A549 (cell line): ENCODE measurements at regions not wholly inside any gene's neighbourhood (a gene's known extent, or its start where the extent isn't known, plus 50 kb on each side); places are given as distances from the start of the nearest gene placed in this dataset.

ENCODE experiments used
- ATAC-seq, 2 experiments: fragments of 200-7000 bp in 1 of 2; fragments of >200 bp in 1 of 2; cut with Nextera tagmentation in 1 of 2; cut with Tn5 transposase in 1 of 2; 3 replicates each; pipeline versions ENCODE4 v1.8.0 to v1.9.1; 2018 to 2020; ENCODE audit warnings: mild to moderate bottlenecking in 1 of 2, moderate library complexity in 1 of 2
- CTCF ChIA-PET: fragments of 300-600 bp; sonication (Branson Sonifier 250); formaldehyde crosslinking; extraction: SDS; loops from one replicate; lab custom pipeline; 2021; ENCODE audit warnings: antibody characterized with exemption, inconsistent platforms; lab: Yijun Ruan, JAX
- POLR2A ChIA-PET: fragments of 350-600 bp; formaldehyde crosslinking; extraction: SDS; loops from one replicate; lab custom pipeline; 2021; ENCODE audit warnings: antibody characterized with exemption, inconsistent platforms; lab: Yijun Ruan, JAX
- DNase-seq, 2 experiments: peaks; one replicate each; pipeline versions ENCODE4 v3.0.0 to v3.0.0-alpha.2; 2011 to 2016; ENCODE audit warnings: low read depth in 1 of 2, low spot score in 1 of 2
- FAIRE-seq: peaks from 2 replicates; lab custom pipeline; 2011; peaks lifted over from hg19 to GRCh38; lab: Jason Lieb, UNC
- H3K27ac ChIP-seq, 2 experiments: fragments of >200 bp; sonication (Bioruptor Twin); formaldehyde crosslinking; 3 replicates each; pipeline ENCODE4 v1.5.1; 2016 to 2017
- H3K4me1 ChIP-seq: fragments of >200 bp; sonication (Bioruptor Twin); formaldehyde crosslinking; 3 replicates; pipeline ENCODE4 v1.6.1; 2016
- H3K4me2 ChIP-seq: fragments of >200 bp; sonication (Bioruptor Twin); formaldehyde crosslinking; 3 replicates; pipeline ENCODE4 v1.6.1; 2016
- H3K4me3 ChIP-seq: fragments of >200 bp; sonication (Bioruptor Twin); formaldehyde crosslinking; 3 replicates; pipeline ENCODE4 v1.5.1; 2016
- H3K9me3 ChIP-seq: fragments of >200 bp; sonication (Bioruptor Twin); formaldehyde crosslinking; 3 replicates; pipeline ENCODE4 v1.6.1; 2016
- CBX8 ChIP-seq: fragments of 200-600 bp; sonication (generic); IDR thresholded peaks from 2 replicates; pipeline ENCODE4 v1.6.1; 2016
- CEBPB ChIP-seq, 2 experiments: fragments of >200 bp in 1 of 2; sonication (Bioruptor Twin) in 1 of 2; formaldehyde crosslinking in 1 of 2; IDR thresholded peaks; 2 replicates each; pipeline ENCODE4 v1.6.1; 2012 to 2016
- CHD2 ChIP-seq: fragments of 150-350 bp; IDR thresholded peaks from 2 replicates; pipeline ENCODE4 v1.6.1; 2014; ENCODE audit warnings: low read length; ENCODE audit not compliant: partially characterized antibody
- ESRRA ChIP-seq: fragments of 150-350 bp; IDR thresholded peaks from 2 replicates; pipeline ENCODE4 v1.6.1; 2014; ENCODE audit warnings: mild to moderate bottlenecking, low read length, borderline replicate concordance
- FOXS1 ChIP-seq: fragments of 250-450 bp; sonication (Bioruptor Pico); IDR thresholded peaks from 2 replicates; pipeline ENCODE4 v1.5.0; 2020; ENCODE audit warnings: mild to moderate bottlenecking, moderate library complexity
- HDAC2 ChIP-seq: fragments of 200-600 bp; sonication (generic); IDR thresholded peaks from 2 replicates; pipeline ENCODE4 v1.6.1; 2016
- HEYL ChIP-seq: fragments of 250-450 bp; sonication (Bioruptor Pico); IDR thresholded peaks from 2 replicates; pipeline ENCODE4 v1.8.0; 2021; ENCODE audit warnings: mild to moderate bottlenecking, moderate library complexity
- KDM5A ChIP-seq: fragments of 200-600 bp; sonication (generic); IDR thresholded peaks from 2 replicates; pipeline ENCODE4 v1.6.1; 2016; ENCODE audit warnings: antibody characterized with exemption, mild to moderate bottlenecking
- MAFK ChIP-seq: fragments of 450-650 bp; IDR thresholded peaks from 2 replicates; pipeline ENCODE4 v1.6.1; 2014; ENCODE audit not compliant: partially characterized antibody
- MAX ChIP-seq: IDR thresholded peaks from 2 replicates; pipeline ENCODE4 v1.6.1; 2012
- MYC ChIP-seq: IDR thresholded peaks from 2 replicates; pipeline ENCODE4 v1.6.1; 2012; ENCODE audit warnings: mild to moderate bottlenecking, inconsistent platforms, low read length, improper control_type of control experiment, borderline replicate concordance
- NPAS2 ChIP-seq: fragments of 250-450 bp; sonication (Bioruptor Pico); IDR thresholded peaks from 2 replicates; pipeline ENCODE4 v1.8.0; 2022; ENCODE audit warnings: mild to moderate bottlenecking, moderate library complexity, borderline replicate concordance
- POLR2A ChIP-seq: IDR thresholded peaks from 2 replicates; pipeline ENCODE4 v1.6.1; 2012; ENCODE audit warnings: mild to moderate bottlenecking, low read length
- POLR2AphosphoS2 ChIP-seq: conservative IDR thresholded peaks from 2 replicates; pipeline ENCODE4 v1.6.1; 2012; ENCODE audit warnings: low read length, improper control_type of control experiment, inconsistent platforms
- RCOR1 ChIP-seq: fragments of 150-350 bp; IDR thresholded peaks from 2 replicates; pipeline ENCODE4 v1.6.1; 2014; ENCODE audit warnings: antibody characterized with exemption, low read length, low read depth
- RFX5 ChIP-seq: fragments of 450-650 bp; IDR thresholded peaks from 2 replicates; pipeline ENCODE4 v1.7.1; 2014; ENCODE audit warnings: antibody characterized with exemption, mild to moderate bottlenecking, moderate library complexity
- RNF2 ChIP-seq: fragments of 200-600 bp; sonication (generic); IDR thresholded peaks from 2 replicates; pipeline ENCODE4 v1.6.1; 2016; ENCODE audit warnings: low read depth, mild to moderate bottlenecking, antibody characterized with exemption, moderate library complexity, borderline replicate concordance
- SMC3 ChIP-seq: fragments of >200 bp; sonication (Bioruptor Twin); formaldehyde crosslinking; IDR thresholded peaks from 3 replicates; pipeline ENCODE4 v1.6.1; 2018; ENCODE audit warnings: inconsistent platforms
- SREBF2 ChIP-seq: fragments of 450-650 bp; IDR thresholded peaks from 2 replicates; pipeline ENCODE4 v1.6.1; 2014; ENCODE audit warnings: mild to moderate bottlenecking, moderate library complexity
- TFCP2L1 ChIP-seq: fragments of 250-450 bp; sonication (Bioruptor Pico); IDR thresholded peaks from 2 replicates; pipeline ENCODE4 v1.5.0; 2021; ENCODE audit warnings: mild to moderate bottlenecking
- USF2 ChIP-seq: fragments of 450-650 bp; IDR thresholded peaks from 2 replicates; pipeline ENCODE4 v1.6.1; 2014; ENCODE audit warnings: antibody characterized with exemption
- ZC3H11A ChIP-seq: fragments of 450-650 bp; IDR thresholded peaks from 2 replicates; pipeline ENCODE4 v1.6.1; 2014; ENCODE audit warnings: antibody characterized with exemption, mild to moderate bottlenecking
- ZNF302 ChIP-seq: fragments of 250-450 bp; sonication (Bioruptor Pico); IDR thresholded peaks from 2 replicates; pipeline ENCODE4 v1.9.0; 2021; ENCODE audit warnings: inconsistent platforms, mild to moderate bottlenecking, moderate library complexity
- WGBS: methylation state at CpG from one replicate; pipeline ENCODE4 v1.1.6; 2017; ENCODE audit errors: missing lambda C conversion rate; 5-methylcytosine and 5-hydroxymethylcytosine counted together
- TF ChIP-seq, protein P1 (sequence below): IDR thresholded peaks from 2 replicates; pipeline ENCODE4 v1.6.1; 2012

GRCh38 chr5:174239718-174240117, 194.2 kb downstream of the NSG2 start:
- Histone ChIP-seq H3K27ac (no peak overlapping the region), H3K4me2 (no peak overlapping the region), H3K4me1 (no peaks in the 10 kb centered on the region), H3K9me3 (no peaks in the 10 kb centered on the region; the same call in 2 of the 3 replicates), H3K4me3 (no peak overlapping the region)
- ChIA-PET CTCF (no interaction called here), POLR2A (no interaction called here)
- 17% methylated on average over 4 of the region's 4 CpGs for WGBS
- DNase-seq (no peak), ATAC-seq (no peak), FAIRE-seq (no peak)
- no peak for TF ChIP-seq ESRRA
- TF ChIP-seq POLR2AphosphoS2 = no peak
- no peak for TF ChIP-seq KDM5A
- TF ChIP-seq CHD2 = no peak

GRCh38 chr5:174242573-174242972, 197.1 kb downstream of the NSG2 start:
- CTCF ChIA-PET = interaction anchor here (1.1 to 1.4 kb wide), 2 partner anchors 70 to 75 kb away, joined by 3 read pairs; no protein-coding TSS in a partner anchor
- ATAC-seq (no peak), DNase-seq (no peak), FAIRE-seq (no peak)
- 23% methylated on average over 3 of the region's 3 CpGs for WGBS
- no peak overlapping the region for H3K4me3 ChIP-seq
- POLR2A ChIA-PET = no interaction called here
- no peaks in the 10 kb centered on the region for H3K4me1 ChIP-seq
- no peak overlapping the region for H3K27ac ChIP-seq
- H3K4me2 ChIP-seq = 0 out of 3 replicates have a peak overlapping the region, but pooled peaks have one; percentile 45
- TF ChIP-seq HDAC2 (no peak), MAX (no peak), CEBPB (IDR thresholded peaks at IDR 0.05) (no peak), RNF2 (no peak)
- no peaks in the 10 kb centered on the region; the same call in 2 of the 3 replicates for H3K9me3 ChIP-seq

- Histone ChIP-seq H3K27ac (no peak overlapping the region), H3K9me3 (no peaks in the 10 kb centered on the region; the same call in 2 of the 3 replicates), H3K4me3 (no peak overlapping the region), H3K4me1 (no peaks in the 10 kb centered on the region), H3K4me2 (no peak overlapping the region)
- CTCF ChIA-PET = no interaction called here
- DNase-seq (no peak), FAIRE-seq (no peak), ATAC-seq (no peak)
- 3% methylated on average over 2 of the region's 2 CpGs for WGBS
- POLR2A ChIA-PET = no interaction called here
- no peak for TF ChIP-seq SREBF2
- no peak for TF ChIP-seq RFX5
- TF ChIP-seq, protein P1, sequence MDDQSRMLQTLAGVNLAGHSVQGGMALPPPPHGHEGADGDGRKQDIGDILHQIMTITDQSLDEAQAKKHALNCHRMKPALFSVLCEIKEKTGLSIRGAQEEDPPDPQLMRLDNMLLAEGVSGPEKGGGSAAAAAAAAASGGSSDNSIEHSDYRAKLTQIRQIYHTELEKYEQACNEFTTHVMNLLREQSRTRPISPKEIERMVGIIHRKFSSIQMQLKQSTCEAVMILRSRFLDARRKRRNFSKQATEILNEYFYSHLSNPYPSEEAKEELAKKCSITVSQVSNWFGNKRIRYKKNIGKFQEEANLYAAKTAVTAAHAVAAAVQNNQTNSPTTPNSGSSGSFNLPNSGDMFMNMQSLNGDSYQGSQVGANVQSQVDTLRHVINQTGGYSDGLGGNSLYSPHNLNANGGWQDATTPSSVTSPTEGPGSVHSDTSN = no peak
- TF ChIP-seq MAFK = no peak
- TF ChIP-seq POLR2A = no peak
- TF ChIP-seq USF2 = no peak
- no peak for TF ChIP-seq SMC3
- TF ChIP-seq TFCP2L1 (CRISPR knock-in tag) = no peak
- TF ChIP-seq HEYL (CRISPR knock-in tag) = no peak
- no peak for TF ChIP-seq NPAS2 (CRISPR knock-in tag)
- TF ChIP-seq ZC3H11A = no peak
- TF ChIP-seq CBX8 = no peak
- TF ChIP-seq RCOR1 = no peak
- TF ChIP-seq ZNF302 (CRISPR knock-in tag) = no peak
- TF ChIP-seq MYC = no peak
- TF ChIP-seq FOXS1 (CRISPR knock-in tag) = no peak
Measured at GRCh38 chr5:174243904-174244303, 198.4 kb downstream of the NSG2 start.
